PC-9 (cell line): ENCODE measurements at regions not wholly inside any gene's neighbourhood (a gene's known extent, or its start where the extent isn't known, plus 50 kb on each side); places are given as distances from the start of the nearest gene placed in this dataset.
A peak's percentile ranks its signal among the peaks of the same experiment; 100 is the strongest.

Experiments
- BruUV-seq: library from RNA; stranded (reverse); fragments of 400-500 nt; replicated peaks from 2 replicates; lab custom pipeline; 2021; lab: Mats Ljungman, UMichigan
- CTCF ChIA-PET: fragments of 300-600 bp; sonication (Branson Sonifier 250); formaldehyde crosslinking; loops from one replicate; lab custom pipeline; 2022; ENCODE audit warnings: antibody characterized with exemption; lab: Charles Lee
- POLR2A ChIA-PET: fragments of 300-600 bp; sonication (Branson Sonifier 250); formaldehyde crosslinking; loops from one replicate; lab custom pipeline; 2022; ENCODE audit warnings: antibody characterized with exemption; ENCODE audit not compliant: unreplicated experiment; lab: Charles Lee
- DNase-seq, 2 experiments: peaks; one replicate each; pipeline versions ENCODE4 v3.0.0 to v3.0.0-alpha.2; 2015 to 2022; ENCODE audit warnings: mixed read lengths in 1 of 2
- H2AFZ ChIP-seq: fragments of 200-600 bp; sonication (generic); 2 replicates; pipeline ENCODE4 v1.8.1; 2017; ENCODE audit warnings: antibody characterized with exemption
- H3F3A ChIP-seq: fragments of 200-600 bp; sonication (generic); 2 replicates; pipeline ENCODE4 v1.8.1; 2017; ENCODE audit warnings: antibody characterized with exemption, mild to moderate bottlenecking, low read depth; ENCODE audit not compliant: insufficient read depth
- H3K27ac ChIP-seq: fragments of 200-600 bp; sonication (generic); 2 replicates; pipeline ENCODE4 v1.6.1; 2016; ENCODE audit warnings: mixed run types
- H3K27me3 ChIP-seq: fragments of 200-600 bp; sonication (generic); 2 replicates; pipeline ENCODE4 v1.6.1; 2016; ENCODE audit warnings: low read depth, mixed run types; ENCODE audit not compliant: insufficient read depth
- H3K36me3 ChIP-seq: fragments of 200-600 bp; sonication (generic); 2 replicates; pipeline ENCODE4 v1.6.1; 2016; ENCODE audit warnings: low read depth, mixed run types
- H3K4me1 ChIP-seq: fragments of 200-600 bp; sonication (generic); replicated peaks from 2 replicates; pipeline ENCODE4 v1.6.1; 2016; ENCODE audit warnings: mixed run types; ENCODE audit not compliant: insufficient read depth
- H3K4me2 ChIP-seq: fragments of 200-600 bp; sonication (generic); 2 replicates; pipeline ENCODE4 v1.6.1; 2017; ENCODE audit warnings: mixed run types
- H3K4me3 ChIP-seq: fragments of 200-600 bp; sonication (generic); 2 replicates; pipeline ENCODE4 v1.6.1; 2016; ENCODE audit warnings: mixed run types
- H3K79me2 ChIP-seq: fragments of 200-600 bp; sonication (generic); 2 replicates; pipeline ENCODE4 v1.6.1; 2017; ENCODE audit warnings: low read depth, mixed run types
- H3K9me2 ChIP-seq: fragments of 200-600 bp; sonication (generic); 2 replicates; pipeline ENCODE4 v1.8.1; 2017; ENCODE audit warnings: mild to moderate bottlenecking; ENCODE audit not compliant: insufficient read depth
- H3K9me3 ChIP-seq: fragments of 200-600 bp; sonication (generic); 2 replicates; pipeline ENCODE4 v1.8.1; 2016; ENCODE audit warnings: low read depth; ENCODE audit not compliant: insufficient read depth
- H4K20me1 ChIP-seq: fragments of 200-600 bp; sonication (generic); 2 replicates; pipeline ENCODE4 v1.8.1; 2017; ENCODE audit not compliant: insufficient read depth
- EZH2 ChIP-seq: fragments of 200-600 bp; sonication (generic); IDR thresholded peaks from 2 replicates; pipeline ENCODE4 v1.8.0; 2017; ENCODE audit warnings: antibody characterized with exemption, low read depth
- intact Hi-C: fragments of 100-400 bp; cut with micrococcal nuclease; formaldehyde crosslinking; loops from one replicate; pipeline ENCODE4 v1.10.0; 2022; ENCODE audit not compliant: unreplicated experiment
- TF ChIP-seq, protein P1 (sequence below): fragments of 200-600 bp; sonication (generic); conservative IDR thresholded peaks from 2 replicates; pipeline ENCODE4 v1.6.1; 2017; ENCODE audit warnings: mixed run types, antibody characterized with exemption, mild to moderate bottlenecking, moderate library complexity

DNA sequence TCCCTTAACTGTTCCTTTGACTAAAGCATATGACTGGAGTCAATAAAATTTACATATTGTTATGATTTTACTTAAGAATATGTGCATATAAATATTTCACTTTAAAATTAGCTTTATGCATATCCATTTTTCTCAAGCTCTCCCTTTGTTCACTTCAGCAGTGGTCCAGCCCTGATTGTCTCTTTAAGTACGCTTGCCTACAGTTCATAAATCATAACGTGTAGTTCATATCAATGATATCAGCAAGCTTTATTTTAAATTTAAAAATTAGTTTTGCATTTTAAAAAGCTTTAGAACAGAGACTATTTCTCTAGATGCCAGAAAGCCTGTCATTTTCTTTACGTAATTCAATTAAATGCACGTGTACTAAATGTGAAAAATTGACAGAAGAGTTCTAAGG, 721.9 kb downstream of the OTOL1 start:
- Histone ChIP-seq H3K4me2 (no peak overlapping the region), H3K27ac (no peak overlapping the region), H2AFZ (no peak overlapping the region), H3K9me3 (no peaks in the 10 kb centered on the region), H3K9me2 (no peaks in the 10 kb centered on the region), H4K20me1 (no peaks in the 10 kb centered on the region), H3K36me3 (no peaks in the 10 kb centered on the region), H3K27me3 (no peaks in the 10 kb centered on the region), H3K79me2 (no peaks in the 10 kb centered on the region), H3K4me1 (no peaks in the 10 kb centered on the region), H3K4me3 (no peak overlapping the region), H3F3A (no peaks in the 10 kb centered on the region)
- ChIA-PET CTCF (no interaction called here), POLR2A (no interaction called here)
- BruUV-seq = no TSS peak
- no peak for DNase-seq
- no peak for TF ChIP-seq EZH2
- TF ChIP-seq, protein P1, sequence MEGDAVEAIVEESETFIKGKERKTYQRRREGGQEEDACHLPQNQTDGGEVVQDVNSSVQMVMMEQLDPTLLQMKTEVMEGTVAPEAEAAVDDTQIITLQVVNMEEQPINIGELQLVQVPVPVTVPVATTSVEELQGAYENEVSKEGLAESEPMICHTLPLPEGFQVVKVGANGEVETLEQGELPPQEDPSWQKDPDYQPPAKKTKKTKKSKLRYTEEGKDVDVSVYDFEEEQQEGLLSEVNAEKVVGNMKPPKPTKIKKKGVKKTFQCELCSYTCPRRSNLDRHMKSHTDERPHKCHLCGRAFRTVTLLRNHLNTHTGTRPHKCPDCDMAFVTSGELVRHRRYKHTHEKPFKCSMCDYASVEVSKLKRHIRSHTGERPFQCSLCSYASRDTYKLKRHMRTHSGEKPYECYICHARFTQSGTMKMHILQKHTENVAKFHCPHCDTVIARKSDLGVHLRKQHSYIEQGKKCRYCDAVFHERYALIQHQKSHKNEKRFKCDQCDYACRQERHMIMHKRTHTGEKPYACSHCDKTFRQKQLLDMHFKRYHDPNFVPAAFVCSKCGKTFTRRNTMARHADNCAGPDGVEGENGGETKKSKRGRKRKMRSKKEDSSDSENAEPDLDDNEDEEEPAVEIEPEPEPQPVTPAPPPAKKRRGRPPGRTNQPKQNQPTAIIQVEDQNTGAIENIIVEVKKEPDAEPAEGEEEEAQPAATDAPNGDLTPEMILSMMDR = no peak
- intact Hi-C loops = no loop called here

DNA sequence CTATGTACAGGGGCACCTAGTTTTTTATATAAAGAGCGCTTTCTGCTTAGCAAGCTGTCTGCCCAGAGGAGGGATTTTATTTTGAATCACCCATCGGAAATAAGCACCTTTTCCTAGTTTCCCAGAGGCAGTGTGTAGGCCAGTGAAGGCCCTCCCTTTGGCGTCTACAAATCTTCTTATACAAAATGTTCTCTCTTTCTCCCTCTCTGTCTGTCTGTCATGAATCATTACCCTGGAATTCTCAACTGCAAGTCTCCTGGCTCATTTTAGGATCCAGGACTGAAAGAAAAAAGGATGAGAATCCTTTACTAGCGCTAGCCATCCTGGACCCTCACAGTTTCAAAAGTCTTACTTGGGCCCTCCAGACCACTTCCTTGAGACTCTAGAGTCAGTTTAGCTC, 728.1 kb downstream of the OTOL1 start:
- ChIA-PET POLR2A (no interaction called here), CTCF (no interaction called here)
- no peak overlapping the region for H3K4me3 ChIP-seq
- H3K9me3 ChIP-seq = no peaks in the 10 kb centered on the region
- no peak overlapping the region for H3K27ac ChIP-seq
- H3K4me2 ChIP-seq = no peak overlapping the region
- intact Hi-C loops = no loop called here
- H3K79me2 ChIP-seq = no peaks in the 10 kb centered on the region
- H3K4me1 ChIP-seq = no peaks in the 10 kb centered on the region
- no peaks in the 10 kb centered on the region for H3K9me2 ChIP-seq
- TF ChIP-seq, protein P1 = no peak
- no peak for TF ChIP-seq EZH2
- no peaks in the 10 kb centered on the region for H3K27me3 ChIP-seq
- DNase-seq = no peak
- H2AFZ ChIP-seq = no peak overlapping the region; the same call in 1 of the 2 replicates
- BruUV-seq = no TSS peak
- no peaks in the 10 kb centered on the region for H4K20me1 ChIP-seq
- H3F3A ChIP-seq = no peaks in the 10 kb centered on the region
- H3K36me3 ChIP-seq = no peaks in the 10 kb centered on the region

DNA sequence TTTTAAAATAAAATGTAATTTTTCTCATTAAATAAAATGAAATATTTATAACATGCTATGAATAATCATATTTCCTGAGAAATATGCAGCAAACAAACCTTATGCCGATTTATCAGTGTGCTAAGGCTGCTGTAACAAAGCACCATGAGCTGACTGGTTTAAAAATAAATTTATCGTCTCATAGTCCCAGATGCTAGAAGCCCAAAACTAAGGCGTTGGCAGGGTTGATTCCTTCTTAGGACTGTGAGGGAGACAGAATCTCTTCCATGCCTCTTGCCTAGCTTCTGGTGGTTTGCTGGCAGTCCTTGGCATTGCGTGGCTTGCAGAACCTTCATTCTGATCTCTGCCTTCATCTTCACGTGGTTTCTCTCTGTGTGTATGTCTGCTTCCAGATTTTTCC, 740.3 kb downstream of the OTOL1 start:
- intact Hi-C loops = no loop called here
- H3K27me3 ChIP-seq = no peaks in the 10 kb centered on the region
- ChIA-PET CTCF (no interaction called here), POLR2A (no interaction called here)
- BruUV-seq = no TSS peak
- H4K20me1 ChIP-seq = no peaks in the 10 kb centered on the region
- 0 out of 2 replicates have a peak overlapping the region, but pooled peaks have one; percentile 59 for H2AFZ ChIP-seq
- H3K27ac ChIP-seq = no peak overlapping the region
- no peak for TF ChIP-seq EZH2
- TF ChIP-seq, protein P1 = no peak
- H3K36me3 ChIP-seq = no peaks in the 10 kb centered on the region
- H3K79me2 ChIP-seq = no peaks in the 10 kb centered on the region
- H3K4me2 ChIP-seq = no peak overlapping the region
- H3K9me3 ChIP-seq = no peaks in the 10 kb centered on the region
- no peak overlapping the region for H3K4me3 ChIP-seq
- H3K4me1 ChIP-seq = no peaks in the 10 kb centered on the region
- H3F3A ChIP-seq = no peaks in the 10 kb centered on the region
- no peak for DNase-seq
- H3K9me2 ChIP-seq = no peaks in the 10 kb centered on the region
